ENCODE measurements at regions not wholly inside any gene's neighbourhood (a gene's known extent, or its start where the extent isn't known, plus 50 kb on each side); places are given as distances from the start of the nearest gene placed in this dataset.
"Not testable (repeated sequence)": the region's sequence is repeated elsewhere in the genome, so short reads cannot be mapped to it uniquely, and the experiment has no call there.

- no peak for DNase-seq (ENCODE audit: low read depth)
These were observed 203.1 kb downstream of the ARHGEF9 start for GRCh38 chrX:63581906-63582305.

GRCh38 chrX:63581398-63581797 lies 203.6 kb downstream of the ARHGEF9 start:
- DNase-seq (ENCODE audit: low read depth): no peak

DNA sequence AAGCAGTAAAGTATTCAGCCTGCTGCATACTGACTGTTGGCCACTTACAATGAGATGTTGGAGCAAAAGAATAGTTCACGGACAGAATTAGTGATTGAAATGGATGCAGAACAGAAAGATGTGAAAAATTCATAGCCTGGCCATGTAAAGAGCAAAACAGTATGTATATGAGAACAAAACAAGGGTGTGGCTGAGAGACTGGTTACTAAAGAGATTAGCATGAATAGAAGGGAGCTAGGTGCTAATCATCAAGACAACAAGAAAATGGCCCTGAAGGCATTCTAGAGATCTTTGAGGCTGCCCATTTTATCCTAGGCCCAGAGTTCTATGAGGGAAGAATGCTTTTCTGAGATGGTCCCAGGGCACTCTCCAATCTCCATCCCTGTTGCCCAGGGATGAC lies 208.5 kb downstream of the ARHGEF9 start:
- no peak for DNase-seq (ENCODE audit: low read depth)

DNA sequence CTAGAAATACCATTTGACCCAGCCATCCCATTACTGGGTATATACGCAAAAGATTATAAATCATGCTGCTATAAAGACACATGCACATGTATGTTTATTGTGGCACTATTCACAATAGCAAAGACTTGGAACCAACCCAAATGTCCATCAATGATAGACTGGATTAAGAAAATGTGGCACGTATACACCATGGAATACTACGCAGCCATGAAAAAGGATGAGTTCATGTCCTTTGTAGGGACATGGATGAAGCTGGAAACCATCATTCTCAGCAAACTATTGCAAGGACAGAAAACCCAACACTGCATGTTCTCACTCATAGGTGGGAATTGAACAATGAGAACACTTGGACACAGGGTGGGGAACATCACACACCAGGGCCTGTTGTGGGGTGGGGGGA lies 209.3 kb downstream of the ARHGEF9 start:
- not testable (repeated sequence) for DNase-seq (ENCODE audit: low read depth)

- no peak for DNase-seq (ENCODE audit: low read depth)
These were observed 215.7 kb upstream of the SPIN4 start for GRCh38 chrX:63566856-63567255.

GRCh38 chrX:63561425-63561824 lies 210.3 kb upstream of the SPIN4 start:
- DNase-seq (ENCODE audit: low read depth): no peak

DNA sequence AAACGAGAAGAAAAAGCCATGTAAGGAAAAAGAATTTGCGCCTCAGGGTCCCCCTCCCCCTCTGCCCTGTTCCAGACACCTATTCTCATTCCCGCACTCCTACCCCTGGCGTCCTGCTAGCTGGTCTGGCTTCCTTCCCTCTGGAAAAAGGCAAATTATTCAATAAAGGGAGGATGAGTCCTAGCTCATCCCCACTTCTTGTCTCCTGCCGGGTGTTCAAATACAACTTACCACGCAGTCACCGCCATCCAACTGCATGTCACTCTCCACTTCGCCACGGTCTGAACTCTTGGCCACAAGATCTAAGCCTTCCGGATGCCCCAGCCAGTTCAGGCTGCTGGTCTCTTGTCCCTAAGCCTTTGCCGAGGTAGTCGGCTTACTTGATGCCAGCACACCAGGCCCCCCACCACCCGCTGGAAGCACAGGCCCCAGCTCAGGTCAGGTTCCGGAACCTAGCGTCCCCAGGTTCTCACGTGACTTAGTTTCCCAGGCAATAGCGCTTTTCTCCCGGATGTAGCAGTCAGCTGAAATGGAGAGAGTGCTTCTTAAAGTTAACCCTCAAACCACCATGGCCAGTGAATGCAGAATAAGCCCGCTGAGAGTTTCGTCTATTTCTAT lies 209.6 kb upstream of the SPIN4 start:
- DNase-seq (ENCODE audit: low read depth): peak; percentile 49

DNA sequence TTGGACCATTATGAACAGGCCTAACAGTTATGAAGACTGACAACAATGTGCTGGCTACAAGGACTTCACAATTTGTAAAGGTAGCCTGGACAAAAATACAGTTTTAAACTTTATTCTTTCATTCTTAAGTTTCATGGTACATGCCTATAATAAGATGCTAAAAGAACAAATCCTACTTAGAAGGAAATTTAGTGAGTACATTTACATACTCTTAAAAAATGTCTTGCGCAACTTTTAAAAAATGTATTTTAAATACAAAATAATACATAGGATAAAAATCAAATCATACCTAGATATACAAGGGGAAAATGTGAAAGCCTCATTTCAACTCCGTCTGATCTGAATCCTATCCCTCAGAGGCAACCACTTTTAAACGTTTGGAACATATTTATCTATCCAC lies 200.7 kb upstream of the SPIN4 start:
- DNase-seq (ENCODE audit: low read depth): no peak

GRCh38 chrX:63530654-63531053 lies 179.5 kb upstream of the SPIN4 start:
- no peak for DNase-seq (ENCODE audit: low read depth)

DNA sequence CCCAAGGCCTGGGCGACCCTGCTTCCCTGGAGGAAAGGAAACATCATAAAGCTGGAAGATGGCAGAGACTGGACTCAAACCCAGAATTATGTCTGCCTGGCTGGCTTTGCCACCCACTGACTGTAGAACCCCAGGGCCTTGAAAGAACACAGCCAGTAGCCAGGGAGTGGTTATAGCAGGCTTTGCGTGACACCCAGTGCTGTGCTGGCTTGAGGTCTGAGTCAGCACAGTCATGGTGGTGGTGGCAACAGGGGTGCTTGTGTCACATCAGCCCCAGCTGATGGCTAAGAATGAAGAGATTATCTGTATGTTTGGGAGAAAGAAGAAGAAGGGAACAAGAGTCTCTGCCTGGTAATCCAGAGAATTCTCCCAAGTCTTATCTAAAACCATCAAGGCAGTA lies 178.8 kb upstream of the SPIN4 start:
- DNase-seq (ENCODE audit: low read depth): no peak

DNA sequence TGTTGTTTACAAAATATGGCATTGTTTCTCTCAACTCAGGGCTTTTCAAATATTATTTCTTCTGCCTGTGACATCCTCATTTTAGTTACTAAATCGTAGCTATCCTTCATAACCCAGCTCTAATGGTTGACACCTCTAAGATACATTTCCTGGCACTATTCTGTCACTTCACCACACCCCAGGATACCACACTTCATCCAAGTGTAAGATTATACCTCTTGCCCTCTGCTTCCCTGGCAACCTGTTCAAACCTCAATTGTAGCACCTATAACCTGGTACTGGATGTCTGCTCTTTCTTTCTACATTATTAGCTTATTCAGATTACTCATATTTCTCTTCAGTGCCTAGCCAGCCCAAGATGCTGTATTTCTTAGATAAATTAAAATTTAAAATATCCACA lies 175.7 kb upstream of the SPIN4 start:
- no peak for DNase-seq (ENCODE audit: low read depth)

DNA sequence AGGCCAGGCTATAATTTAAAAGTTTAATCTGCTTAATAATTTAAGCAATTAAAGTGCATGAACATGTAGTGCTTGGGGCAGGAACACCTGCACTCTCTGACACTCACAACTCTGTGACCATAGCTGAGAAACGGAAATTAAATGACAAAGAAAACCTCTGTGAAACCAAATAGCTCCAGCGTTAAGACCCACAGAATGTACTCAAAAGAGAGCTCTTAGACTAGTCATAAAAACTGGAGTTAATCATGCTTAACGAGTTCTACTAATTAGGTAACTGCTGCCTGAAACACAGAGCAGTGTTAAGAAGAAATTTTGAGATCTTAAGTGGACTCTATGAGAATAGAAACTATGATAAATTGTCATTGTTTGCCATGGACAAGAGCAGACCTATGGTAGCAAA lies 174.4 kb upstream of the SPIN4 start:
- no peak for DNase-seq (ENCODE audit: low read depth)

DNA sequence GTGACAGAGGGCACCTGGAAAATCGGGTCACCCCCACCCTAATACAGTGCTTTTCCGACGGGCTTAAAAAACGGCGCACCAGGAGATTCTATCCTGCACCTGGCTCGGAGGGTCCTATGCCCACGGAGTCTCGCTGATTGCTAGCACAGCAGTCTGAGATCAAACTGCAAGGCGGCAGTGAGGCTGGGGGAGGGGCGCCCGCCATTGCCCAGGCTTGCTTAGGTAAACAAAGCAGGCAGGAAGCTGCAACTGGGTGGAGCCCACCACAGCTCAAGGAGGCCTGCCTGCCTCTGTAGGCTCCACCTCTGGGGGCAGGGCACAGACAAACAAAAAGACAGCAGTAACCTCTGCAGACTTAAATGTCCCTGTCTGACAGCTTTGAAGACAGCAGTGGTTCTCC lies 168.2 kb upstream of the SPIN4 start:
- not testable (repeated sequence) for DNase-seq (ENCODE audit: low read depth)

GRCh38 chrX:63514569-63515080 lies 163.5 kb upstream of the SPIN4 start:
- no peak for DNase-seq (ENCODE audit: low read depth)

DNA sequence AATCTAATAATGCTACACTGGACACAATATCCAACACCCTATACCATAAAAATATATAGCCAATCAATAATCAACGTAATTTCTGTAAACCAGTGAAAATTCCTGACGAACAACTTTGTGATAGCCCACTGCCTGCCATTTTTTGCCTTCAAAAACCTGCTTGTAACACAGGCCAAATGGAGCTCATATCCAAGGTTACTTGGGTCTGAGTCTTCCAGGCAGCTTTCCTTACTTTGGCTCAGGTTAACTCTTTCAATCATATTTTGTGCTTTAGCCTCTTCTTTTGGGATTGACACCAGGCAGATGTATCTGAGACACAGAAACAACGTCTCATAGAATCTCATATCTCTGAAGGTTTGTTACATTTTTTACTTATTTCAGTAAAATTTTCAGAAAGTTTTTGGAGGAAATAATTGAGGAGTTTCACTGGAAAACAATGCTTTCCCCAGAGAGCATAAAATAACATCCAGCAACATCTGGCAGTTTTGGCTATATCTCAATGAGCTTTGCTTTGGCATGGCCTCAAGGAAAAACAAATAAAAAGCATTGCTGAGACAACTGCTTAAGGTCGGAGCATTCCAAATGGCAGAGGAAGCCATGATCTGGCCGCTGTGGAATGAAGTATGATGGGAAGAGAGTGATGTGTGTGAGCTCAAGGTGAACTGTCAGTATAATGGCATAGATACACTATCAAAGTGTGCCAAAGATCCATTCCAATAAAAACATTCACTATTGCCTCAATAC lies 162.9 kb upstream of the SPIN4 start:
- DNase-seq (ENCODE audit: low read depth): peak; percentile 53

- no peak for DNase-seq (ENCODE audit: low read depth)
These were observed 160.2 kb upstream of the SPIN4 start for GRCh38 chrX:63511361-63511760.

DNA sequence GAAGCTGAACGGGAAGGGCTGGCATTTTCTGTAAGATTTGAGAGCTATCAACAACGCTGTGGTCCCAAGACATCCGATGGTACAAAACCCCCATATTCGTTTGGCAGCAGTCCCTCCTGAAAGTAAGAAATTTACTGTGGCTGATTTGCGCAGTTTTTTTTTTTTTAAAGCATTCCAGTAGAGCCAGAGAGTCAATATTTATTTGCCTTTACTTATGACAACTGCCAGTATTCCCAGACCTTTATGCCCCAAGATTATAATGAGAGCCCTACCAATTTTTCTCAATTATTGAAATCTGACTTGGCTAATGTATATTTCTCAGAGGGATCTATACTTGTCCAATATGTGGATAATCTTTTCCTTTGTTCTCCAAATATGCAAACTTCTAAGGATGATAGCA lies 157.5 kb upstream of the SPIN4 start:
- no peak for DNase-seq (ENCODE audit: low read depth)

DNA sequence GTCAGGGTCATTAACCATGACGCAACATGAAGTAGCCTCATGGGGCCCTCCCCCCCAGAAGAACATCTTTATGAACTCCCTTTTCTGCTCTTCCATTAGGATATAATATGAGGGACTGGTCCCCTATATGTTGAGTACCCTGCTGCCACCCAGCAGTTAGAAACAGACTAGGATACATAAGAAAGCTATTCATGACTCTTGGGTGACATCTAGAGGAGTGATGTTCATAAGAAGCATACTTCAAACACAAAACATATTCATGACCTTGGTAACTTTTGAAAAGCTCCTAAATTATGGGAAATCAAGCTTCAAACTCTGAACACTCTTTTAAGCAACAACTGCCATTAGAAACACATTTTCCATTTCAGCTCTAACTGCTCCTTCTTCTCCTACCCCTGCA lies 155.2 kb upstream of the SPIN4 start:
- peak; percentile 38 for DNase-seq (ENCODE audit: low read depth)

- no peak for DNase-seq (ENCODE audit: low read depth)
These were observed 152.4 kb upstream of the SPIN4 start for GRCh38 chrX:63503541-63503940.

- no peak for DNase-seq (ENCODE audit: low read depth)
These were observed 137.6 kb upstream of the SPIN4 start for GRCh38 chrX:63488546-63489373.

GRCh38 chrX:63475200-63475599 lies 124.1 kb upstream of the SPIN4 start:
- no peak for DNase-seq (ENCODE audit: low read depth)

DNA sequence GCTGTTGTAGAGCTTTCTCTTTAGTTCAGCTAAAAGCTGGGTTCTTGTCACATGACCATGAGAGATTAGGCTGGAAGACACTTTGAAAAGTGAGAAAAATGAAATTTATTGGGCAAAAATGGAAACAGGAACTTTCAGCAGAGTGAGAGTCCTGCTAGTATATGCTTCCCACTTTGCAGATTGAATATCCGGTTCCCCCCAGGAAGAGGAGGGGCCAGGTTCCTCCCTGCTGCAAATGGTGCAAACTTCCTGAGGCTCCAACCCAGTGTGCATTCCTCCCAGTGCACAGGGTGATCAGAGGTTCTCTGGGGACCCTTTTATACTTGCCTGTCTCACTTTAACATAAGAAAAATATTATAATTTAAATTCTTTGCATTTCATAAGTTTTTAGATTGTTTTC lies 119.9 kb upstream of the SPIN4 start:
- no peak for DNase-seq (ENCODE audit: low read depth)

DNA sequence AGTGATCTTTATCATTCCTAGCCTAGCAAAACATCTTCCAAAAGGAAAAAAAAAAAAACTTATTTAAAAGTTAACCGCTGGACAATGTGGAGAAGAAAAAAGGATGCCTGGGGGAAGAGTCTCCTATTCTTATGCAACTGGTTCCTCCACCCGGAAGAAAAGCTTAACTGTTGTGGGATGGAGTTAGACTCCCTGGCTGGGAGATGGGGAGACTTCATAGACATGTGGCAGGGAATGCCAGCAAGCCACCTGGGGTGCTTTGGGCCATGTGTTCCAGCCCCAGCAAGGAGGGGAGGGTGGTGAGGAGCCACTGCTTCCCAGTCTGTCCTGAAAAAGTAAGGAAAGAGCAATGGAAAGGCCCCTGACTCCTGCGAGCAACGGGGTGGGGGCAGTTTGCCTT lies 119.4 kb upstream of the SPIN4 start:
- no peak for DNase-seq (ENCODE audit: low read depth)
